ENCODE measurements at regions not wholly inside any gene's neighbourhood (a gene's known extent, or its start where the extent isn't known, plus 50 kb on each side); places are given as distances from the start of the nearest gene placed in this dataset.

- Histone ChIP-seq H3K27ac (replicated peaks in 1 of 4) (no peak overlapping the region), H3K9me3 (no peaks in the 10 kb centered on the region), H3K4me1 (no peaks in the 10 kb centered on the region), H3K4me3 (no peak overlapping the region), H3K27me3 (no peaks in the 10 kb centered on the region), H3K36me3 (no peaks in the 10 kb centered on the region)
- intact Hi-C loops (cut with DNase I) = no loop called here
- no peak for DNase-seq (ENCODE audit: extremely low spot score)
- TF ChIP-seq POLR2AphosphoS5 (IDR thresholded peaks at IDR 0.05) = no peak
- no peak for TF ChIP-seq EP300 (IDR thresholded peaks at IDR 0.05)
- no peak for TF ChIP-seq POLR2A (IDR thresholded peaks at IDR 0.05; ENCODE audit: low read depth)
- no peak for TF ChIP-seq CTCF (IDR thresholded peaks at IDR 0.05)
- 49% methylated on average over 7 of the region's 7 CpGs for WGBS
These were observed 171.7 kb downstream of the PAPSS1 start for GRCh38 chr4:107548211-107548905.

- DNase-seq (ENCODE audit: extremely low spot score) = no peak
- 88% methylated on average over 2 of the region's 2 CpGs for WGBS
- Histone ChIP-seq H3K9me3 (no peaks in the 10 kb centered on the region), H3K4me3 (no peak overlapping the region), H3K27me3 (no peaks in the 10 kb centered on the region), H3K4me1 (no peaks in the 10 kb centered on the region), H3K27ac (replicated peaks in 1 of 4) (no peak overlapping the region), H3K36me3 (no peaks in the 10 kb centered on the region)
- intact Hi-C loops (cut with DNase I) = no loop called here
- no peak for TF ChIP-seq CTCF (IDR thresholded peaks at IDR 0.05)
- no peak for TF ChIP-seq EP300 (IDR thresholded peaks at IDR 0.05)
- TF ChIP-seq POLR2A (IDR thresholded peaks at IDR 0.05; ENCODE audit: low read depth) = no peak
- no peak for TF ChIP-seq POLR2AphosphoS5 (IDR thresholded peaks at IDR 0.05)
These were observed 173.4 kb downstream of the PAPSS1 start for GRCh38 chr4:107546638-107547037.

- no peaks in the 10 kb centered on the region for H3K9me3 ChIP-seq
- no peaks in the 10 kb centered on the region for H3K27me3 ChIP-seq
- no peaks in the 10 kb centered on the region for H3K4me1 ChIP-seq
- intact Hi-C loops (cut with DNase I) = no loop called here
- no peak for DNase-seq (ENCODE audit: extremely low spot score)
- TF ChIP-seq CTCF (IDR thresholded peaks at IDR 0.05) = no peak
- no peak for TF ChIP-seq POLR2A (IDR thresholded peaks at IDR 0.05; ENCODE audit: low read depth)
- TF ChIP-seq EP300 (IDR thresholded peaks at IDR 0.05) = no peak
- TF ChIP-seq POLR2AphosphoS5 (IDR thresholded peaks at IDR 0.05) = no peak
- 81% methylated on average over 2 of the region's 2 CpGs for WGBS
- no peak overlapping the region for H3K4me3 ChIP-seq
- H3K36me3 ChIP-seq = no peaks in the 10 kb centered on the region
- no peak overlapping the region for H3K27ac ChIP-seq (replicated peaks in 1 of 4)
These were observed 178.5 kb downstream of the PAPSS1 start for GRCh38 chr4:107541511-107541910.

- no peaks in the 10 kb centered on the region for H3K36me3 ChIP-seq
- DNase-seq (ENCODE audit: extremely low spot score) = no peak
- H3K4me1 ChIP-seq = no peaks in the 10 kb centered on the region
- 71% methylated on average over 1 of the region's 1 CpG for WGBS
- intact Hi-C loops (cut with DNase I) = no loop called here
- H3K27ac ChIP-seq (replicated peaks in 1 of 4) = no peak overlapping the region
- H3K4me3 ChIP-seq = no peak overlapping the region
- peaks cover 0 to 6% (median 0%) of the 10 kb centered on the region in 4 donors for H3K9me3 ChIP-seq
- H3K27me3 ChIP-seq = no peaks in the 10 kb centered on the region
- no peak for TF ChIP-seq EP300 (IDR thresholded peaks at IDR 0.05)
- no peak for TF ChIP-seq POLR2A (IDR thresholded peaks at IDR 0.05; ENCODE audit: low read depth)
- no peak for TF ChIP-seq POLR2AphosphoS5 (IDR thresholded peaks at IDR 0.05)
- no peak for TF ChIP-seq CTCF (IDR thresholded peaks at IDR 0.05)
These were observed 188.1 kb downstream of the PAPSS1 start for GRCh38 chr4:107531927-107532326.

GRCh38 chr4:107520368-107520767 lies 199.7 kb downstream of the PAPSS1 start:
- H3K9me3 ChIP-seq = no peaks in the 10 kb centered on the region
- H3K27ac ChIP-seq (replicated peaks in 1 of 4) = no peak overlapping the region
- H3K4me3 ChIP-seq = no peak overlapping the region
- no peak for DNase-seq (ENCODE audit: extremely low spot score)
- WGBS = 78% methylated on average over 7 of the region's 7 CpGs
- H3K27me3 ChIP-seq = no peaks in the 10 kb centered on the region
- TF ChIP-seq POLR2AphosphoS5 (IDR thresholded peaks at IDR 0.05) (no peak), POLR2A (IDR thresholded peaks at IDR 0.05; ENCODE audit: low read depth) (no peak), EP300 (IDR thresholded peaks at IDR 0.05) (no peak), CTCF (IDR thresholded peaks at IDR 0.05) (no peak)
- H3K4me1 ChIP-seq = no peaks in the 10 kb centered on the region
- intact Hi-C loops (cut with DNase I) = no loop called here
- H3K36me3 ChIP-seq = no peaks in the 10 kb centered on the region
